GM18861 (cell line): ENCODE measurements at regions not wholly inside any gene's neighbourhood (a gene's known extent, or its start where the extent isn't known, plus 50 kb on each side); places are given as distances from the start of the nearest gene placed in this dataset.
"Not testable (repeated sequence)": the region's sequence is repeated elsewhere in the genome, so short reads cannot be mapped to it uniquely, and the experiment has no call there.

Experiments used
- ATAC-seq: cut with Tn5 transposase; IDR thresholded peaks from one replicate; pipeline ENCODE4 v1.9.1; 2021; ENCODE audit not compliant: unreplicated experiment

DNA sequence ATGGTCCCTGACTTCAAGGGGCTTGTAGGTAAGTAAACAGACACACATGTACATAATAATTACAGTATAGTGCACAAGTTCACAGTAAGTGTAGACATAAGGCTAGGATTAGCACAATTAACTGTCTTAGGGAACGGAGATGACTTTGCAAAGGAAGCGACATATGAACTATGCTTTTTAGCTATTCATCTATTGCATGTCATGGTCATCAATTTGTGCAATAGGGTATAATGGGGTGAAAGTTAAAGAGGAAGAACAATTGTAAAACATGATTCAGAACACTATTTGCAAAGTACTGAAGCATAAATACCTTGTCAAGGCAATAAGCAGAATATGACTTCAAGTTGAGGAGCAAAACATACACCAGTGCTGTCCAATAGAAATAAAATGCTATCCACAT, 112.3 kb upstream of the SLC8A1 start:
- ATAC-seq, result no peak

GRCh38 chr2:40579247-40579646, 127.4 kb upstream of the SLC8A1 start:
- ATAC-seq, result no peak

DNA sequence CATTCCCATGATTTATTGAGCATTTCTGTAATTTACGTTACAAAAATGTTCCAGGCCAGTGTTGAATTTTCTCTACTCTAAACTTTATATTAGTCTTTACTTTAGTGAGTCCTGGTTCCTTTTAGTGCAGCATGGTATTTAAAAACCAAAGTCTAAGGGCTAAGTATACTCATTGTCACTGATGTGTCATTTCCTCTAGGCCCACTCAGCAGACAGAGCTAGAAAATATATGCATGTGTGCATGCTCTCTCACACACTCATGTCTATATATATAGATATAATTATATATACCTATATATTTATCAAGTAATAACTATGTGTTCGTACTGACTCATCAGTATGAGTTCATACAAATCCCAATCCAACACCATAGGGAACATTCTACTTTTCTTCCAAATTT, 132.5 kb upstream of the SLC8A1 start:
- no peak for ATAC-seq

GRCh38 chr2:40591774-40592173, 139.9 kb upstream of the SLC8A1 start:
- ATAC-seq, result no peak

DNA sequence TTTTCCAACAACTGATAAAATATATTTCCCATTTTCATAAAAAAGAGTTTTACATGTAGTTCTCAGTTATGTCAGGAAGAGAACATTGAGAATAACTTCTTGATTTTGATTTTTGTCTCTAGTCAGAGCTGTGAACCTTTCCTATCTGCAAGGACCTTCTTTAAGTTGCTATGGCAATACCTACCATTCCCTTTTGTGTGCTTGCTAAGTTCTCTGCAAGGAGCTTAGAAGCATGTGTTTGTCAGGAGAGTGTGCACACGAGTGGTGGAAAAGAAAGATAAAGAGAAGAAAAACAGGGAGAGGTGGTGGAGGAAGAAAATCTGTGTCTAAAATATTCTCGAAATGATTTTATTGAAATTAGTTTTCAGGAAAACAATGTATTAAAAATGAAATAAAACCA, 140.3 kb upstream of the SLC8A1 start:
- no peak for ATAC-seq

DNA sequence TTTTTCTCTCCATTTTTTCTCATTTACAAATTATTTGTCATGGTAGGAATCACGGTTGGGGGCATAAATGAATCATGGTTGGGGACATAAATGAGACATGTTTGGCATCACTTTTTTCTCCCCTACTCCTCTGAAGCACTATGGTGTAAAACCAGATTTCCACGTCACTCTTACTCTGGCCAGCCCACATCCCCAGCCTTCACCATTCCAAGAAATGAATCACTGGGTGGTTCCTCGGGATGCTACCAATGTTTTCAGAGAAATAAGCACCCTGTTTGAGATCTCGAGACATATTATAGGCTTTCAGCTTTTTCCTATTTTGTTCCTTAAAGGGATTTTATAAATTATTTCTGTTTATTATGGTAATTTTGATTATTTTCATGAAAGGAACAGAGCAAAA, 155.0 kb upstream of the SLC8A1 start:
- ATAC-seq, result no peak

- ATAC-seq, result no peak
These were observed 159.3 kb upstream of the SLC8A1 start for GRCh38 chr2:40611196-40611595.

DNA sequence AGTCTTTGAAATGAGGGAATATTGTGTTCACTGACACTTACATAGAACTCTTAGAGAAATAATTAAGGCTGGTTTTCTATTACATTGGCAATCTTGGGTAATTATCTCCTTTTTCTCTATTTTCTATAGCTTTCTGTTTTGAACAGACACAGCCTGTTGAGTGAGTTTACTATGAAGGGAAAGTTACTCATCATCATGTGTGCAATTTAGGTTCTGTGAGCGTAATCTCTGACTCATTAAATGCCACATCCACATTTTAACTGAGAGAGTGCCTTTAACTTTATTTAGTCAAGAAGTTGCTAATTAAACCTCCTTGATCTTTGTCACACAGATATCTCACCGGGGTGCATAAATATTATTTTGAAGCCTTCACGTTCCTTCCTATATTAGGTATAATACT, 174.0 kb upstream of the SLC8A1 start:
- no peak for ATAC-seq

- ATAC-seq, result no peak
These were observed 176.7 kb upstream of the SLC8A1 start for GRCh38 chr2:40628556-40628955.

DNA sequence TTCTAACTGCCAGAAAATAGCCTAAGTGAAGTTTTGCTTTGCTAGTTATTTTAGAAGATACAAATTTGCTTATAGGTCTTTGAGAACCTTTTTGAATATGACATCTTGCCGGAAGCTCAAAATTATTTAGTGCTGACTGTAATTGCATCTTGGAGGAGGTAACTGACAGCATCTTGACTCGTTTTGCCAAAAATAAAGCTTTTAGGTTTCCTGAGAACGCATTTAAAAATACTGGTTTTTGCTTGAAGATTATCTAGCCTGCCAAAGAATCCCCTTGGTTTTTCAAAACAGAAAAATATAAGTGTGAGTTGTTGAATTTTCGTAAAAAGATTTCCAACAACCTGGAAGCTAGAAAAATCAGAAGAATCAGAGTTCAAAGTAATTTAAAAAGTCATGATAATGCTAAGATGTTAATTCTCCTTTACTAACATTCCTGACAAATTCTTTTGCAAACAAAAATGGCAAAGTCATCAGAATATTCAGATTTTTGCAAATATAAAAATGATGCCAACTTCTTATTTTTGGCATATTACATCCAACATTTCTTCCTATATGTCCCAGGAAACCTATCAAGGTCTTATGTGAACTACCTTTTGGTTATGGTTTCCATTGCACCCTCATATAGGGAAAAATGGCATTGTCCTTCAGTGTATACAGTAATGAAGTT, 178.0 kb upstream of the SLC8A1 start:
- no peak for ATAC-seq

DNA sequence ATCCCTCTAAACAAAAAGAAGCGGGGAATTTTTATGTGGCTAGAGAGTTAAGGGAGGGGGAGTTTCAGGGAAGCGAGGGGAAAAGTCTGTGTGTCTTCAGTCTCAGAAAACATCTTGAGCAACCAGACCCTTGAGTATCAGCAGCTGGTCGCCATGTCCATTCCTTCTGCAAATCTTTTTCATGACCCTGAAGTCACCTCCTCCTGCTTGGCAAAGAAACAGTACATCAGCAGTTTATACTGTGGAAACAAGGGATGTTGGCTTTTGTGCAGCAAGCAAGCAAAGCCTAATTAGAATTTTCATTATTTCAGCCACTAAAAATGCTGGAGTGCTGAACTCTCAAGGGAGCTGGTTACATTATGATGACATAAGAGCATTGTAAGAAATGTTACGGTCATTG, 187.4 kb upstream of the SLC8A1 start:
- ATAC-seq, result no peak

DNA sequence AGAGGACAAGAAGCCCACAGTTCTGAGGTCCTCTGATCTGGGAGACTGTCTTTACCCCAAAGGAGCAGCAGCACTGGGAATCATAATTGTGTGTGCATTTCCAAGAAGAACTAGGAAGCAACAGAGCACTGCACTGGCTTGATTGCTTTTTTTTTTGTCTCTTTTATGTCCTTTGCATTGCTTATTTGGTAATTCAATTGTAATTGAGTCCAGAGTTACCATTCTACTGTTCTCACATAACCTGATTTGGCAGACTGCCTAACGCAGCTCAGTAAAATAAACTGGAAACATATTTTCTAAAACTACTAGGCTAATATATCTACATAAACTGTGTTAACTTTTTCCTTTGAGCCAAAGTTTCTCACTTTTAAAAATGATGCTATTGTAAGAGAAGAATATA, 190.3 kb upstream of the SLC8A1 start:
- no peak for ATAC-seq

DNA sequence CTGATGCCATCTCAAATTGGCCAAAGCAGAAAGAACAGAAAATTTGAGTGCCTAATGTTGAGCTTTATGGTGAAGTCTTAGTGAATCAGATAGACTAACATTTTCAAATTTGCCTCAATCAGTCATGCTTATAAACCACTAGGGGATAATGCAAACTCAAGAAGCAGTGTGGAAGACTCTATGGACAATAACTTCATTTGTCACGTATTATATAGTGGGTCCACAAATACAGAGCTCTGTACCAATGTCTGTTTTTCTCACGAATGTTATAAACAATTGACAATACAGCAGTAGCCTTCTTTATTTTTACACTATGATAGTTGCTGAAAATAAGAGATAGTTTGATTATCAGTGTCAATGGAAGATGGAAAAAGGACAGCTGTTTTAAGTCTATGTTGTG, 190.8 kb upstream of the SLC8A1 start:
- ATAC-seq, result no peak

- ATAC-seq, result no peak
These were observed 194.8 kb upstream of the SLC8A1 start for GRCh38 chr2:40646642-40647041.

- ATAC-seq, result no peak
These were observed 200.3 kb upstream of the SLC8A1 start for GRCh38 chr2:40652155-40652554.

DNA sequence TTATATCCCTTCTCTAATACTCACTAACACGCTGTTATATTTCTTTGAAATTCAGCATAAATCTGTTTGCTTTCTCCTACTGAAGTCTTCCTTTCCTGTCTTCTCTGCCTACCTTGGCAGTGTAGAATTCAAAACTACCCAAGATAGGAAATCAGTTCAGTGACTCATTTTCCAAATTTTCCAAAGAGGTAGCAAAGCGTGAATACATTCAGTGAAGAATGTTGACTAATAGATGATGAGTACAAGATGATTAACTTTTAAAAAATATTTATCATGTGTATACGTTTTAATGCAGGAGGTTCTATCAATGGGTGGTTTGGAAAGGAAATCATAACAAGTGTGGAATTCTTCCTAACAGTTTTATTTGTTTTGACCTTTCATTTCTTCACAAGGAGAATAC, 201.9 kb upstream of the SLC8A1 start:
- ATAC-seq, result no peak

GRCh38 chr2:40654346-40654745, 202.5 kb upstream of the SLC8A1 start:
- ATAC-seq, result no peak

- no peak for ATAC-seq
These were observed 207.1 kb upstream of the SLC8A1 start for GRCh38 chr2:40658941-40659340.

DNA sequence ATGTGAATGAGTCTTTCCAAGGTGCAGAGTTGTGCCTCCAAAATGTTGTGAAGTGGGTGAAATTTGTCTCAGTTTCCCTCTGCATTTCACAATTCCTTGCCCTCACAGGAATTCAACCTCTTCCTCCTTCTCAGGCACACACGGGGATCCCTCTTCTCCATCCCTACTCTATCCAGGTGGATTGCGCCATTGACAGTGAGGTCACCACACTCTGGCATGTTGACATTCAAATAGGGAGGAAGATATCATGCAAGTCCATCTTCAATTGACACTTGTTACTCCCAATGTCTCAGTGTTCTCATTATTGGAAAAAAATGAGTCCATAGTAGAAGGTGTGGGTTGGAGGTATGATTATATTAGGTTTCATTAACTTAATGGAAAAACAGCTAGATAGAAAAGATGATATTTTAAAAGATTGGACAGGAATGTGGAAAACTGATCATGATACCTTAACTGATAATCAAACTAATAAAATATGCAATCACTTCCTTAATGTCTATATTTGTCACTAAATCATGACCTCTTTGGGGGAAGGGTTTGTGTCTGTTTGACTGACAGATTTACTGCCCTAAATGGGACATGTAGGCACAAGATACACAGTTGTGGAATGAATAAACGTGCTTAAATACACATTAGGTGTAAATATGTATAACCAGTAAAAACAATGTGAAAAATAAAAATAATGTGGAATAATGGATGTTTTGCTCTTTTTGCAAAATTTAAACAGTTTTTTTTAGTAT, 213.8 kb upstream of the SLC8A1 start:
- no peak for ATAC-seq

DNA sequence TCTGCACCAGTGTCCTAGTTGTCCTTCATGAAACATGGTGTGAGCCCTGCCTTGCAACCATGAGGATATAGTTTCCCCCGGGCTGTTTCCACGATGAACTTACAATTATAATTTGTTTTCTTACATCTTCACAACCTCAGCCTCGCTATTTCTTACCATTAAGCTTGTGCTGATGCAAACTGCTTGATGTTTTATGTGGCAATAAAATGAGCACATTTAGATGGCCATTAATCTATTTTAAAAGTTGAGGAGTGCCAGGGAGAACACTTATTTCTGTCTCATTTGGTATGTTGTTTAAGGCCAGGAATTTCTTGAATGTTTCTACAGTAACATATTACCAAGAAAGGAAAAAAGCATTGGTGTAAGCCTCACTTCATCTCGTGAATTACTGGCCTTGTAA, 214.5 kb upstream of the SLC8A1 start:
- no peak for ATAC-seq

DNA sequence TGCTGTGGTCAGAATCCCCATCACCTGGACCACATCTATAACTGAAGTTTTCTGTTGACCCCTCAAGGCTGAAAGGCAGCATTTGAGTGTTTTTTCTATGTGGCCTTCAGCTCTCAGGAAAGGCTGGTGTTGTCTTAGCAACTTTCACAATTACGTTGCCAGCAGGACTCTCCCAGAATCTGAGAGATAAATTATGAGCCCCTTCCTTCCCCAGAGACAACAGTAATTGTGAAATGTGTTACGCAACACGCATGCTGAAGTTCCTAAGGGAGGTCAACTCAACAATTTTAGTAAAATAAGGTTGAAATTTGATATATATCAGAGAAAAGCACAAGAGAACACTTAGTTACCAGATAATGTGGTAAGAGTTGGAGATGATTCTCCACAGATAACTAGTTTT, 216.5 kb upstream of the SLC8A1 start:
- no peak for ATAC-seq

GRCh38 chr2:40676134-40676790, 224.4 kb upstream of the SLC8A1 start:
- not testable (repeated sequence) for ATAC-seq
